Kidney epithelial cell (primary cell): ENCODE measurements at regions not wholly inside any gene's neighbourhood (a gene's known extent, or its start where the extent isn't known, plus 50 kb on each side); places are given as distances from the start of the nearest gene placed in this dataset.

ENCODE experiments used
- DNase-seq: peaks from one replicate; pipeline ENCODE4 v3.0.0-alpha.2; 2010; ENCODE audit warnings: low read depth
- H3K27me3 ChIP-seq: 2 replicates; pipeline ENCODE4 v1.6.0; 2011; ENCODE audit warnings: low read length; ENCODE audit not compliant: control insufficient read depth, insufficient read depth
- H3K36me3 ChIP-seq: 2 replicates; pipeline ENCODE4 v1.5.1; 2011; ENCODE audit warnings: low read length; ENCODE audit not compliant: control insufficient read depth, insufficient read depth
- H3K4me3 ChIP-seq: 2 replicates; pipeline ENCODE4 v1.5.1; 2011; ENCODE audit warnings: low read depth, mild to moderate bottlenecking, control low read depth, low read length
- CTCF ChIP-seq: IDR thresholded peaks from 2 replicates; pipeline ENCODE4 v1.5.1; 2011; ENCODE audit warnings: mild to moderate bottlenecking, moderate library complexity, low read length, control low read depth, inconsistent platforms; ENCODE audit not compliant: insufficient read depth, poor library complexity, severe bottlenecking

- TF ChIP-seq CTCF = no peak
- DNase-seq = no peak
- Histone ChIP-seq H3K4me3 (no peak overlapping the region), H3K27me3 (no peaks in the 10 kb centered on the region), H3K36me3 (no peaks in the 10 kb centered on the region)
These were observed 601.7 kb downstream of the CBLN2 start for GRCh38 chr18:71942433-71942832.

GRCh38 chr18:71939483-71939882, 604.7 kb downstream of the CBLN2 start:
- Histone ChIP-seq H3K4me3 (no peak overlapping the region), H3K36me3 (no peaks in the 10 kb centered on the region), H3K27me3 (no peaks in the 10 kb centered on the region)
- no peak for DNase-seq
- TF ChIP-seq CTCF = no peak

- TF ChIP-seq CTCF = no peak
- no peak for DNase-seq
- H3K36me3 ChIP-seq = no peaks in the 10 kb centered on the region
- H3K27me3 ChIP-seq = no peaks in the 10 kb centered on the region
- no peak overlapping the region for H3K4me3 ChIP-seq
These were observed 607.4 kb downstream of the CBLN2 start for GRCh38 chr18:71936744-71937143.

- no peak for TF ChIP-seq CTCF
- Histone ChIP-seq H3K4me3 (no peak overlapping the region), H3K36me3 (no peaks in the 10 kb centered on the region), H3K27me3 (no peaks in the 10 kb centered on the region)
- no peak for DNase-seq
These were observed 624.9 kb downstream of the CBLN2 start for GRCh38 chr18:71919211-71919610.

GRCh38 chr18:71913641-71914040, 630.5 kb downstream of the CBLN2 start:
- no peak for TF ChIP-seq CTCF
- DNase-seq = no peak
- Histone ChIP-seq H3K4me3 (no peak overlapping the region), H3K36me3 (no peaks in the 10 kb centered on the region), H3K27me3 (no peaks in the 10 kb centered on the region)

- Histone ChIP-seq H3K4me3 (no peak overlapping the region), H3K27me3 (no peaks in the 10 kb centered on the region), H3K36me3 (no peaks in the 10 kb centered on the region)
- no peak for TF ChIP-seq CTCF
- DNase-seq = no peak
These were observed 641.7 kb downstream of the CBLN2 start for GRCh38 chr18:71902482-71902881.
